HG03280 (cell line): ENCODE measurements at regions not wholly inside any gene's neighbourhood (a gene's known extent, or its start where the extent isn't known, plus 50 kb on each side); places are given as distances from the start of the nearest gene placed in this dataset.
"Not testable (repeated sequence)": the region's sequence is repeated elsewhere in the genome, so short reads cannot be mapped to it uniquely, and the experiment has no call there.

Experiments
- ATAC-seq: cut with Tn5 transposase; IDR thresholded peaks from one replicate; pipeline ENCODE4 v1.9.1; 2021; ENCODE audit warnings: mild to moderate bottlenecking, moderate library complexity; ENCODE audit not compliant: unreplicated experiment

- no peak for ATAC-seq
These were observed 577.6 kb upstream of the FAM98A start for GRCh38 chr2:34176693-34177092.

GRCh38 chr2:34174506-34174905, 575.4 kb upstream of the FAM98A start:
- ATAC-seq: no peak

- no peak for ATAC-seq
These were observed 563.1 kb upstream of the FAM98A start for GRCh38 chr2:34162231-34162630.

GRCh38 chr2:34161549-34161948, 562.5 kb upstream of the FAM98A start:
- ATAC-seq: no peak

GRCh38 chr2:34159901-34160300, 560.8 kb upstream of the FAM98A start:
- no peak for ATAC-seq

- no peak for ATAC-seq
These were observed 554.4 kb upstream of the FAM98A start for GRCh38 chr2:34153484-34153883.

GRCh38 chr2:34147780-34148179, 548.7 kb upstream of the FAM98A start:
- no peak for ATAC-seq

GRCh38 chr2:34143149-34143548, 544.0 kb upstream of the FAM98A start:
- ATAC-seq: no peak

GRCh38 chr2:34142531-34143008, 543.5 kb upstream of the FAM98A start:
- not testable (repeated sequence) for ATAC-seq

- ATAC-seq: not testable (repeated sequence)
These were observed 534.0 kb upstream of the FAM98A start for GRCh38 chr2:34133065-34133464.

- no peak for ATAC-seq
These were observed 527.2 kb upstream of the FAM98A start for GRCh38 chr2:34126279-34126678.

- ATAC-seq: no peak
These were observed 525.1 kb upstream of the FAM98A start for GRCh38 chr2:34123996-34124785.

- no peak for ATAC-seq
These were observed 522.0 kb upstream of the FAM98A start for GRCh38 chr2:34121076-34121475.

GRCh38 chr2:34115076-34115475, 516.0 kb upstream of the FAM98A start:
- no peak for ATAC-seq

GRCh38 chr2:34112161-34112560, 513.1 kb upstream of the FAM98A start:
- no peak for ATAC-seq

GRCh38 chr2:34110392-34110791, 511.3 kb upstream of the FAM98A start:
- no peak for ATAC-seq

GRCh38 chr2:34107811-34108210, 508.7 kb upstream of the FAM98A start:
- no peak for ATAC-seq

- no peak for ATAC-seq
These were observed 506.1 kb upstream of the FAM98A start for GRCh38 chr2:34105006-34105767.

- no peak for ATAC-seq
These were observed 505.5 kb upstream of the FAM98A start for GRCh38 chr2:34104601-34105000.

- ATAC-seq: no peak
These were observed 504.3 kb upstream of the FAM98A start for GRCh38 chr2:34103437-34103836.

- ATAC-seq: no peak
These were observed 503.2 kb upstream of the FAM98A start for GRCh38 chr2:34102339-34102738.

- no peak for ATAC-seq
These were observed 500.3 kb upstream of the FAM98A start for GRCh38 chr2:34099377-34099776.
